Limb (tissue), 2 donors: ENCODE measurements at regions not wholly inside any gene's neighbourhood (a gene's known extent, or its start where the extent isn't known, plus 50 kb on each side); places are given as distances from the start of the nearest gene placed in this dataset.
"Not testable (repeated sequence)": the region's sequence is repeated elsewhere in the genome, so short reads cannot be mapped to it uniquely, and the experiment has no call there.

Experiments
- DNase-seq, 2 donors: peaks; one replicate each; pipeline ENCODE4 v3.0.0-alpha.2; 2016; ENCODE audit errors: extremely low spot score in 2 of 2

DNA sequence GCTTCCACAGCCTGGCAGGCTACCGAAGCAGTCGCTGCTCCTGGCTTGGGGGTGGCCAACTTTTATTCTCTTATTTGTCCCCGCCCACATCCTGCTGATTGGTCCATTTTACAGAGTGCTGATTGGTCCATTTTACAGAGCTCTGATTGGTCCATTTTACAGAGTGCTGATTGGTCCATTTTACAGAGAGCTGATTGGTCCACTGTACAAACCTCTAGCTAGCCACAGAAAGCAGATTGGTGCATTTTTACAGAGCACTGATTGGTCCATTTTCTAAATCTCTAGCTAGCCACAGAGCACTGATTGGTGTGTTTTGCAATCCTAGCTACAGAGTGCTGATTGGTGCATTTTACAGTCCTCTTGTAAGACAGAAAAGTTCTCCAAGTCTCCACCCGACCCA is 187.9 kb upstream of the TOM1L1 start:
- not testable (repeated sequence) for DNase-seq

DNA sequence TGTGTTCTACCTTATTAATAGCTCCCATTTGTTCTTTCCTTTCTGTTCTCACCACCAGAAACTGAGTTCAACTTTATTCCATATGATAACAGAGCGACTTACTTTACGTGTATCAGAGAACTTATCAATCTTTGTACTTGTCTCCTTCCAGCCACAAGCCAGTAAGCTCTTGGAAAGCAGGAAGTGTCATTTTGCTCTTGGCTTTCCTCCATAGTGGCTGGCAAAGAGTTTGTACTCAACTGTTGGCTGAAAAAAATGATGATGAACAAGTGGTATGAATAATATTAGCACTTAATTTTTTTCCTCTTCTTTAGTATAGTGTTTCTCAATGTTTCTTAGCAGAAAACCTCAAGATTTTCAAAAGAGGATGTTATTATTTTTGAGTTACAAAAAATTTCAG is 182.4 kb upstream of the TOM1L1 start:
- DNase-seq = no peak

DNA sequence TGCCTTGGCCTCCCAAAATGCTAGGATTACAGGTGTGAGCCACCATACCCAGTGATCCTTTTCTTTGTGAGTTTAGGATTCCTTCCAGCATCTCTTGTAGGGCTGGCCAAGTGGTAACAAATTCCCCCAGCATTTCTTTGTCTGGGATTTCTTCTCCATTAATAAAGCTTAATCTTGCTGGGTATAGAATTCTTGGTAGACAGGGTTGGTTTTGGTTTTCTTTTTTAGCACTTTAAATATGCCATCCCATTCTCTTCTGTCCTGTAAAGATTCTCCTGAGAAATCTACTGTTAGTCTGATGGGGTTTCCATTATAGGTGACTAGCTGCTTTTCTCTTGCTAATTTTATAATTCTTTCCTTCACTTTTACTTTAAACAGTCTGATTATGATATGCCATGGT is 173.0 kb upstream of the TOM1L1 start:
- no peak for DNase-seq

DNA sequence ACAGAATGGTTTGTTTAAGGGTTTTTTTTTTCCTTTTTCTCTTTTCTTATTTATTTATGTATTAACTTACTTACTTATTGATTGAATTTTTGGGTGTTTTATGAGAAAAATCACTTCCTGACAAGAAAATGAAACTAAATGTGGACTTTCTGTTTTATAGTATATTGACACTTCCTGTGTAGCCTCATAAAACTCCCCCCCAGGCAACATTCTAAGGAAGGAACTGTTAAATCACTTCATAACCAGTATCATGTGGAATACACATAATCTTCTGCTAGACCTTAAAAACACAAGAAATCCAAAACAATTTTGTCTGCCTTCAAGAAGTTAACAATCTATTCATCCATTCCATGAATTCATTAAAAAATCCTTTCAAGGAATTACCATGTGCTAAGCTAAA is 164.1 kb upstream of the TOM1L1 start:
- no peak for DNase-seq

DNA sequence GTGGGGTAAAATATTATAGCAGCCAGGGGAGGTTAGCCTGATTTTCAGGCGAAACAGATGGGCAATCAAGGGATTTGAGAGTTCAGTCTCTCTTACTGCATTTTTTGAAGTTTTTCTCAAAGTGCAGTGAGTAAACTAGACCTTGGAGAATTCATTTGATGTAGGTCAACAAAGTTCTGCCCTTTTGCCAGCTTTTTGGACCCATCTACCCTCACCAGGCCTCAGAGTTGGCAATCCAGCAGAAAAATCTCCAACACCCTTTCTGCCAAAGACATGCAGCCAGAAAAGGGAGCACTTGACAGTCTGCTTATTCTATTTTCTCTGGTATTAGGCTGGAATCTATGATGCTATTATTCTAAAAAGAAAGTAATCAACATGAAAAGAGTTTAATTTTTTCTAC is 162.2 kb upstream of the TOM1L1 start:
- DNase-seq = no peak

DNA sequence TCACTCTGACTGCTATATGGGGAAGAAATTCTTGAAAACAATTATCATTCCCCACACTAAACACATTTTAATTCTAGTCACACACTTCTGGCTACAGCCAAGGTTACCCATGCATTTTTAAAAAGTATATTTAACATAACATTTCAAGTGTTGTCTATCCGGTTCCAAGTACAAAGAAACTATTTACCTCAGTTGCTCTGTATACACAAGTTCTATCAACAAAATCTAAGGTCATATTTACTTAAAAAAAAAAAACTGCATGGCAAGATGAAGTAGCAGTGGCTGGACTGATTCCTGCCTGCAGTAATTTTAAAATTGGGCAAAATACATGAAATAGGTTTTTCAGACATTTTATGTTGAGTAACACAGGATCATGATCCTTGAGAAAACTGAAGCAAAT is 155.9 kb upstream of the TOM1L1 start:
- no peak for DNase-seq

DNA sequence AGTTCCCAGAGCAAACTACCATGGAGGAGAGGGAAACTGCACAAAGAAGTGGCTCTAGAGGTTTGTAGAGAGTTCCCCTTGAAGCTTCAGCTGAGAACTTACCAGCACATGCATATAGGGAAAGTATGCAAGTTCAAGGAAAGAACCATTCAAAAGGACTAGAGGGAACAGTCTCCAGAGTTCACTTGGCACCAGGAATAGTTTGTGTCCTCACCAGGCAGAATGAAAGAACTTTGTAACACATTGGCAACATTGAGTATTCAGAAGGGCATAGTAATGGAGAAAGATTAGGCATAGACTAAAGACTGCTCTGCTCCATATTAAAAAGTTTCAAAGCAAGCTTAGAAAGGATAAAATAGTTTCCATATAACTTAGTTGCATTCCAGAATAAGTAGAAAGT is 155.4 kb upstream of the TOM1L1 start:
- no peak for DNase-seq

DNA sequence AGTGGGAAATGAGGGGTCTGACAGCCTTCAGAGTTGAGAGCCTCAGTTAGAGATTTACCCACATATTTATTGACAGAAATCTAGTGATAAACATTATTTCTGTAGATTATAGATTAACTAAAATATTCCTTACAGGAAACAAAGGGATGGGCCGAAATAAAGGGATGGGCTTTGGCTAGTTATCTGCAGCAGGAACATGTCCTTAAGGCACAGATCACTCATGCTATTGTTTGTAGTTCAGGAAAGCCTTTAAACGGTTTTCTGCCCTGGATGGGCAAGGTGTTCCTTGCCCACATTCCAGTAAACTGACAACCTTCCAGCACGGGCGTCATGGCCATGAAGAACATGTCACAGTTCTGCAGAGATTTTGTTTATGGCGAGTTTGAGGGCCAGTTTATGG is 154.8 kb upstream of the TOM1L1 start:
- no peak for DNase-seq

DNA sequence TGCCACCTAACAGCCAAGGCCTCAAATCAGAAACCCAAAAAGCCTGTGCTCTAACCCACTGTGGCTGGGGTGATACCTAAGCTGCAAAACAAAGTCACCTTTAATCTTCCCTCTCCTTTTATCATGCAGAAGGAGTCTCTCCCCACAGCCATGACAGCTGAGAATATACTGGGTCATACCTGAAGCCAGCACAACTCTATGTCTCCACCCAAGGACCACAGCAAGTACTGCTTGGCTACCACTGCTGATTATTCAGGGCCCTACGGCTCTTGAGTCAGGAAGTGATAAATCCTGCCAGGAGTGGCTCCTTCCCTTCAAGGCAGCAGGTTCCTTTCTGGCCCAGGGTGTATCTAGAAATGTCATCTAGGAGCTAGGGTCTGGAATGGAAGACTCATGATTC is 151.5 kb upstream of the TOM1L1 start:
- no peak for DNase-seq

DNA sequence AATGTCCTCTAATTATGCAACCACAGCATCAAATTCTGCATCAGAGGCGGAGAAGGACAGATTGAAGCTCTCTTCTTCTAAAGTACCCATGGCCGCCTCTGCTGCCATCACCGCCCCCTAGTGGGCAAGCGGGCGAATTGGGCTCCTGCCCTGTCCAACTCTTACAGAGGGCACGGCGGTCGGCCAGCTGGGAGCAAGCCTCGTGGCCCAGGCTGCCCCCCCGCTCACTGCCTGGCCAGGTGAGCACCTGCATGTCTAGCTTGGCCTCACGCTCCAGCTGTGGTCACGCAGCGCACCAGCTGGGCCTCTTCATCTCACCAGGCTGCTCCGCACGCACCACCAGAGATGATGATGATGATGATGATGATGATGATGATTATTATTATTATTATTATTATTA is 146.1 kb upstream of the TOM1L1 start:
- DNase-seq = no peak

DNA sequence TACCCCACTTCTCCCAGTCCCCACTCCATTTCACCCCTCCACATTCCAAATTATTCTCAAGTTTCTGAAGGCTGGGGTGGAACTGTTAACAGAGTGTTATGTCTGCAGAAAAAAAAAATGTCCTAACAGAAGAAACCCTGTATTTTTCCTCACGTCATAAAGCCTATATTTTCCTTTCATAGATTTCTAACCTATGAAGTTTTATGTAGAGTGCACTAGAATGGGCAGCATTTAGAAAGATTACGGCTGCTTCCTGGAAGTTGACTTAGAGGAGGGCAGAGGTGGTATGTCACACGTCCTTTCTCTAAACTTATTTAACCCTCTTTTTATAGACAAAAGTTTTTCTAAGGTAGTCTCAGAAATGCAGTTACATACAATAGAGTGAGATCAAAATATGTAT is 139.8 kb upstream of the TOM1L1 start:
- no peak for DNase-seq

DNA sequence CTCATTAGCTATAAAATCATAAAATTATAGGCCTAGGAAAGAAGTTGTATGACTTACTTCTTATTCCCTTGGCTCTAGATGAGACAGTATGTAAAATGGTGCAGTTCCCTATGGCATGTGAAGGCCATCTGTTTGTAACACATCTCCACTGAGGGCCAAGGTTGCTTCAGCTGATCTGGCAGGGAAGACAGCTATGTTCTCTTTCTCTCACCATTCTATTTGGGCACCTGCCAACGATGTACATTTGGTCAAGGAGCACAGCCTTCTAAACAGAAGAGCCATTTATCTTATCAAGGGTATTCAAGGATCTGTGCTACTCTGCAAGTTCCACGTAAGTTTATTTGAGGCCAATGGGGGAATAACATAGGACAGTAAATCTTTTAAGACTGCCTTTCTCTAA is 129.8 kb upstream of the TOM1L1 start:
- DNase-seq = no peak

DNA sequence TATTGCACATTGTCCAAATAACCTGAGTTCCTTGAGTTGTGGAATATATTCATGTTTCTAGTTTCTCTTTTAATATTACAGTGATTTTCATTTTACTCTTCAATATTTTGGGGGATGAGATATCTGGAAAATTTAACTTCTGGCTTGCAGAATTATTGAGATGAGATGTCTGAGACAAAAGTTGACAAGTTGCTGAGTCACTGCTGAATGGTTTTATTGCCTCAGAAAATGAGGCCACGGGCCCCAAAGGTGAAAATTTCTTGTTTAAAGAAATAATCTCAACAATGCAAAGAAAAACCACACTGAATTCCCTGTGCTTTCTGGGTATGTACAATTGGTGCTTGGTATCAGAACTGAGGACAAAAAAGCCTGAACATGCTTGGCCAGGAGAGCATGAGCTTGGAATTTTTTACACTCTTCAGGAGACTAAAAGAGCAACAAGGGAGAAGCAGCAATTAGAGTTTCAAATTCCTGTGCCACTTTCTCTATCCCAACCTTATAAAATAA is 129.2 kb upstream of the TOM1L1 start:
- no peak for DNase-seq

DNA sequence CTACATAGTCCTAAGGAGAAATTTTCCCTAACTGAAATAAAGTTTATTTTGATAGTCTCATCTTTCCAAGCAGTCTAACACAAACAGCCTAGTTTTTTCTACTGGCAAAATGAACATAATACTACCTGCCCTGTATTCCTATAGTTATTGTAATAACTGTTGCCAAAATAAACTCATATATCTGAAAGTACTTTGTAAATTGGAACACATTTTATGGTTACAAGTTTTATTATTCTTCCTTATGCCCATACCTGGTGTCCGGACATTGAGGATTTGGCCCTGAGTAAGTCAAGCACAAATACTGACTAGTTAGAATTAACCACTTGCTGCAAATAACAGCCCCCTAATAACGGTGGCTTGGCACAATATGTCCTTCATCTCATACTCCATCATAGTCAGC is 120.4 kb upstream of the TOM1L1 start:
- no peak for DNase-seq

DNA sequence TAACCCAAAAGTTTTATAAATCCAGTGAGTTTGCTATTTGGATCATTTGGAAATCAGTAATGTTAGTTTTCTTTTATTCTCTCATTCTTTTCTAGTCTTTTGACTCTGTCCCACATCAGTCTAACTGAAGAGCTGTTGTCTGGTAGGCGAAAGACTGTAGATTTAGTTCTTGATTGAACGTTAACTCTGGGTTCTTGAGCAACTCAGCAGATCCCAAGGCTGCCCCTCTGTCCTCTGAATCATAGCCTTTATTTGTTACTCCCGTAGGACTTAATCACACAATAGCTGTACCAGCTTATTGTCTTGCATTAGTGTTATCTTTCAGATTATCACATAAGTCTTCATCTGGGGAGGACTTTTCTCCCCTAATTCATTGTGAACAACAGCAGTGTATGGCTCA is 119.3 kb upstream of the TOM1L1 start:
- DNase-seq = no peak

DNA sequence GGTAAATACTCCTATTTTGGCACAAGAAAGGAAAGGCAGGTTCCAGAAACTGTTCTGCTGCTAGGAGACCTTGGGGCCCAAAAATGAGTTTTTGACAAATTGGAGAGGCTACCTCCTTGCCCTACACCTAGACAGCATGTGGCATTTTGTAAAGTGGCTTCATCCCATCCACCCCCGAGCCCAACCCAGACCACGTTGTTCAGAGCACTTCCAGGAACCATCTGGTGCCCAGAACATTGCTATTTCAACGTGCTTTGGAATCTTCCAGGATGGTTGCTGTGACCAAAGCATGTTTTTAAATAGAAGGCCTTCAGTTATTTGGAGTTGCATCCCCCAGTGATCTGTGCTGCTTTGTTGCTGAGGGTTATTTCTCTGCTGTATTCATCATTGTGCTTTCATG is 116.3 kb upstream of the TOM1L1 start:
- no peak for DNase-seq

DNA sequence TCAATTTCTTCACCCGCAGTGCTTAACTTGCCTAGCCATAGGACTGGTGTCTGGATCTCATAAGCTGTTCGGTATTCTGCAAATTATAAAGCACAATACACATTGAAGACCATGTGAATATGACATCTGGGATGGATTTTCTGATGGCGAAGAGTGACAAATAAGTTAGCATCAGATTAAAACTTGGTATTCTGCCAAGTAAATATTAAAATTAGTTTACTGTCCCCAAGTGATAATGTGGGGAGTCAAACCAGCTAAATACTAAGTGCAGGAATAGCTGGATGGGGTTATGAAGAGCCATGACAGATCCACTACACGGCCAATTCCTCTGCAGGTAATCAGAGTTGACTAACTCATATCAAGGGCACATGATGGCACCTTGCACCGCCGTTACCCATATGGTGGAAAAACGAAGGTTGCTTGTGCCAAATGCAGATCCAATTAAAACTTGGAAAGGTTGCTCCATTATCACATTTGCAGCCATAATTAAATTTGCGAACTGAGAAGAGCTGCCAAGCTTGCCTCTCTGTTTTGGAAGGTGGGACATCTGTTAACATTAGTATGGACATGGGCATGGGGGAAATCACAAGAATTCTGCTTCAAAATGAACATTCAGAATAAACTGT is 114.9 kb upstream of the TOM1L1 start:
- no peak for DNase-seq

DNA sequence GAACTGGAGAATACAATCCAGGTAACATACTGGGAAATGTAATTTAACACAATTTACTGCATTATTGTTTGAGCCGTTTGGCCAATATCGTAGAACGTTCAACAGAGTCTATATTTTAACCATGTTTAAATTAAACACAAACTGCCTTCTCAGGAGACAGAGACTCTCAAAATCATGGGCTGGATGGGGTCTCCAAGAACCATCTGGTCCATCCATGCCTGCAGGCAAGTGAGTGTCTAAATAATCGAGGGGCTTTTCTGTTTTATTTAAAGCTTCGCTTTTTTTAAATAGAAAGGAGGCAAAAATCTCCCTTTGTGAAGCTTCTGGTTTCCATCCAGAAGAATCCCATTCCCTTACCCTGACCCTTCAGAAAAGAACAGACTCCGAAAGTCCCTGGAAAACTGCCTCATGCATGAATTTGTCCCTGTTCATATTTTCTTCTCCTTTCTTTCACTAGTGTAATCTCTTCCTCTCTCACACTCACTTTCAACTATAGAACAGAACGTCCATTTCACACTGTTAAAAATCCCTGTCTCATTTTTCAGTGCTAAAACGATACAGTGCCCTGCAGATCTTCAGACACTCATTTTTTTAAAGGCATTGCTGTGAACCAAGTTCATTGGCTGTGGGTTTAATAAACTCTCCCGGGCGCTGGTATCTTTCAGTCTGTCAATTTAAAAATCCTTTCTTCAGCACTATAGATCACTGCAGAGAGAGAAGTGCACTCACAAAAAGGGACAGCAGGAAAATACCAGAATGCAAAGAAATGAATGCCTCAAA is 111.4 kb upstream of the TOM1L1 start:
- no peak for DNase-seq

DNA sequence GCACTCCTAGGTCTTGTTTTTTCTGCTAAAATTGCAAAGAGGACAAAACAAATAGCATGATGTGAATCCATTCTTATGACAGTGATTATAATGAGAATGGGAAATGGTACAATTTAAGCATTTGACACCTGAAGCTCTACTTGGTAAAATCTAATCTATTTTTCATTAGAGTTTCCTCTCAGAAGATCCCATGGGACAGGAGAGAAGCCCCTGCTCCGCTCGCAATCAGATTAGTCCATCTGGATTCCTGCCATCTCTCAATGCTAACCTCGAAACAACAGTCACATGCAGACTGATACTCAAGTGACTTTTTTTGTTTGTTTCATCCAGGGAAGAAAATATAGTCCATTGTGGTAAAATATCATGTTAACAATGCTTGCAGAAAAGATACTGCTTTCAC is 107.4 kb upstream of the TOM1L1 start:
- no peak for DNase-seq

DNA sequence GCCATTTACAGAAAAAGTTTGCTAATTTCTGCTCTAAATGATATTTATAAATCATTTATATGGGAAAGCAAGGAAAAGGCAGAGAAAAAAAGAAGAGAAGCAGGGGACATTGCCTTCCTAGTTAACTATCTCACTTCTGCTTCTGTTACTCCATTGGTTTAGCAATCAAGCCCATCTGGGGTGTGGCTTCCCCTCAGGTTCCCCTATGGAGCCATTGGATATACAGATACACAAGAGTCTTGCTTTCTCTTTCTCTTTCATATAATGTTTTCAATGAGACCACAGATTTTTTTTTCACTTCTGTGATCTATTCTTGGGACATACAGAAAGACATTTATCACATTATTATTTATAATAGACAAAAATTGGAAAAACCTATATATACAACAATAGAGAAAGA is 105.6 kb upstream of the TOM1L1 start:
- DNase-seq = no peak

DNA sequence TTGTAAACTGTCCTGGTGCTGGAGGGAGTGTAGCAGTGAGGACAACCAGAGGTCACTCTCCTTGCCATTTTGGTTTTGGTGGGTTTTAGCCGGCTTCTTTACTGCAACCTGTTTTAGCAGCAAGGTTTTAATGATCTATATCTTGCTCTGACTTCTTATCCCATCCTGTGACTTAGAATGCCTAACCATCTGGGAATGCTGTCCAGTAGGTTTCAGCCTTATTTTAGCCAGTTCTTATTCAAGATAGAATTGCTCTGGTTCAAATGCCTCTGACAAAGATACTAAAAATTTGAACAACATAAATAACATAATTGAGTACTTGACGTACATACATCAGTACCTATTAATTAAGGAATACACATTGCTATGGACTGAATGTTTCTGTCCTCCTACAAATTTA is 93.3 kb upstream of the TOM1L1 start:
- DNase-seq = no peak

DNA sequence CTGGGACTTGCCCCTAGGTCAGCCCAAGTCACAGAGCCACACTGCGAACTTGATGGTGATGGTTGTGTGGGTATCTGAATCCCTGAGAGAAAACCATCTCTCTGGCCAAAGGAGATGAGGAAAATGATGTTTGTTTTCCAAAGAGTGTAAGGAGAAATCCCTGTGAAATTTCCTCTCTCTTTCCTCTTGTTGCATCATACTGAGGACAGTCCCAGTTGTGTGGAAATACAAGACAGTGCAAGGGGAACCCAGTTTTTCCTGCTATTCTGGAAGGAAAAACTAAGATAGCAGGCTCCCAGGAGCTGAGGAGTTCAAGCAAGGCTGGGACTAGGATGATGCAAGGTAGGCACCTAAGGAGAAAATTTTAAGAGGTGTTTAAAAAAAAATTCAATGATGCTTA is 86.8 kb upstream of the TOM1L1 start:
- no peak for DNase-seq

DNA sequence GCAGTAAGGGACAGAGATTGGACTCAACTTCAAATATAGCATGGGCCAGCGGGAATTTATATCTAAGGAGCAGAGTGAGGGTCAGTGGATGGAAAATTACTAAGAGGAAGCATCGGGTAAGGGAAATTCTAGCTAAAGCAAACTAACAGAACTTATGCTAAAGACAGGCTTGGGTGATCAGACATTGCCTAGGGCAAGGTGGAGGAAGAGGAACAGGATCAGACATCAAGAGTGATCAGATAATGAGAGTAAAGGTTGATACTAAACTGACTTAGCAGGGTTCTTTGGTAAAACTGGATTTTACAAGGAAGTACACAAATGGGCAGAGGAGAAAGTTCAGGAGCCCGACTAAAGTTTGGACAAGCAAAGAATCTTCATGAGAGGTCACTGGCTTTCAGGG is 86.3 kb upstream of the TOM1L1 start:
- DNase-seq = no peak
